PC-9 (cell line): ENCODE measurements at regions not wholly inside any gene's neighbourhood (a gene's known extent, or its start where the extent isn't known, plus 50 kb on each side); places are given as distances from the start of the nearest gene placed in this dataset.

Experiments
- CTCF ChIP-seq: fragments of 200-600 bp; sonication (generic); conservative IDR thresholded peaks from 2 replicates; pipeline ENCODE4 v1.6.1; 2017; ENCODE audit warnings: mixed run types, antibody characterized with exemption, mild to moderate bottlenecking, moderate library complexity
- EZH2 ChIP-seq: fragments of 200-600 bp; sonication (generic); IDR thresholded peaks from 2 replicates; pipeline ENCODE4 v1.8.0; 2017; ENCODE audit warnings: antibody characterized with exemption, low read depth

GRCh38 chr12:94037444-94037843, 110.9 kb upstream of the PLXNC1 start:
- no peak for TF ChIP-seq CTCF
- TF ChIP-seq EZH2: no peak
